Gastrocnemius medialis (tissue), 4 donors: ENCODE measurements at regions not wholly inside any gene's neighbourhood (a gene's known extent, or its start where the extent isn't known, plus 50 kb on each side); places are given as distances from the start of the nearest gene placed in this dataset.

Source experiments
- ATAC-seq, 2 donors: fragments of 150-250 bp; one replicate each; pipeline ENCODE4 v1.9.1; 2016
- DNase-seq, 2 donors: peaks; one replicate each; pipeline ENCODE4 v3.0.0-alpha.2; 2019
- H3K27ac ChIP-seq, 4 donors: fragments of 200-600 bp; sonication (generic); 1 replicate in 1 of 4; 2 replicates in 3 of 4; pipeline ENCODE4 v1.5.1; 2016 to 2018; ENCODE audit warnings: mild to moderate bottlenecking in 2 of 4, moderate library complexity in 1 of 4
- H3K27me3 ChIP-seq, 3 donors: fragments of 200-600 bp; sonication (generic) in 2 of 3; 1 replicate in 1 of 3; 2 replicates in 2 of 3; pipeline versions ENCODE4 v1.5.1 to v1.6.0; 2016 to 2019; ENCODE audit warnings: mild to moderate bottlenecking in 1 of 3, moderate library complexity in 1 of 3
- H3K36me3 ChIP-seq, 2 donors: fragments of 200-600 bp; sonication (generic) in 1 of 2; one replicate each; pipeline ENCODE4 v1.5.1; 2017 to 2018
- H3K4me1 ChIP-seq, 2 donors: fragments of 200-600 bp; sonication (generic) in 1 of 2; one replicate each; pipeline ENCODE4 v1.5.1; 2016 to 2017; ENCODE audit warnings: mild to moderate bottlenecking in 2 of 2
- H3K4me3 ChIP-seq, 4 donors: fragments of 200-600 bp; sonication (generic) in 3 of 4; 1 replicate in 1 of 4; 2 replicates in 3 of 4; pipeline ENCODE4 v1.5.1; 2016 to 2019; ENCODE audit warnings: mild to moderate bottlenecking in 2 of 4
- H3K9me3 ChIP-seq, 3 donors: fragments of 200-600 bp; sonication (generic) in 2 of 3; 1 replicate in 1 of 3; 2 replicates in 2 of 3; pipeline ENCODE4 v1.5.1; 2016 to 2019
- POLR2A ChIP-seq, 2 donors: fragments of 450-650 bp; IDR thresholded peaks; one replicate each; pipeline ENCODE4 v1.6.1; 2017; ENCODE audit warnings: antibody characterized with exemption in 2 of 2, mild to moderate bottlenecking in 2 of 2, moderate library complexity in 2 of 2
- in situ Hi-C, 4 donors: fragments of 200-750 bp; cut with MboI; loops; one replicate each; pipeline versions ENCODE4 v1.15.0 to v1.8.0; 2017; ENCODE audit warnings: low sequenced_read_pairs in 4 of 4
- intact Hi-C: fragments of 100-400 bp; cut with DNase I; formaldehyde crosslinking; loops from one replicate; pipeline ENCODE4 v1.15.1; 2023; ENCODE audit warnings: low total_unique reads
- TF ChIP-seq, protein P1 (sequence below), 5 experiments: fragments of 450-650 bp in 3 of 5; fragments of 200-600 bp in 2 of 5; sonication (generic) in 2 of 5; IDR thresholded peaks in 4 of 5; conservative IDR thresholded peaks in 1 of 5; 1 replicate in 4 of 5; 2 replicates in 1 of 5; pipeline ENCODE4 v1.5.1; 2016 to 2019; ENCODE audit warnings: antibody characterized with exemption in 5 of 5, mild to moderate bottlenecking in 3 of 5, moderate library complexity in 3 of 5

GRCh38 chr6:6856538-6857523 lies 250.9 kb upstream of the RREB1 start:
- Histone ChIP-seq H3K27me3 (no peaks in the 10 kb centered on the region), H3K4me3 (peak overlapping the region; percentile 14 to 41 (median 26)), H3K36me3 (no peaks in the 10 kb centered on the region), H3K9me3 (no peaks in the 10 kb centered on the region), H3K4me1 (peaks cover 6 to 10% of the 10 kb centered on the region in 2 donors), H3K27ac (peak overlapping the region; percentile 10 to 60 (median 48))
- intact Hi-C loops (no loop called here), in situ Hi-C loops (no loop called here)
- peak; percentile 69 to 70 for ATAC-seq
- DNase-seq: peak; percentile 47 to 59
- no peak for TF ChIP-seq POLR2A (IDR thresholded peaks at IDR 0.05)
- TF ChIP-seq, protein P1, sequence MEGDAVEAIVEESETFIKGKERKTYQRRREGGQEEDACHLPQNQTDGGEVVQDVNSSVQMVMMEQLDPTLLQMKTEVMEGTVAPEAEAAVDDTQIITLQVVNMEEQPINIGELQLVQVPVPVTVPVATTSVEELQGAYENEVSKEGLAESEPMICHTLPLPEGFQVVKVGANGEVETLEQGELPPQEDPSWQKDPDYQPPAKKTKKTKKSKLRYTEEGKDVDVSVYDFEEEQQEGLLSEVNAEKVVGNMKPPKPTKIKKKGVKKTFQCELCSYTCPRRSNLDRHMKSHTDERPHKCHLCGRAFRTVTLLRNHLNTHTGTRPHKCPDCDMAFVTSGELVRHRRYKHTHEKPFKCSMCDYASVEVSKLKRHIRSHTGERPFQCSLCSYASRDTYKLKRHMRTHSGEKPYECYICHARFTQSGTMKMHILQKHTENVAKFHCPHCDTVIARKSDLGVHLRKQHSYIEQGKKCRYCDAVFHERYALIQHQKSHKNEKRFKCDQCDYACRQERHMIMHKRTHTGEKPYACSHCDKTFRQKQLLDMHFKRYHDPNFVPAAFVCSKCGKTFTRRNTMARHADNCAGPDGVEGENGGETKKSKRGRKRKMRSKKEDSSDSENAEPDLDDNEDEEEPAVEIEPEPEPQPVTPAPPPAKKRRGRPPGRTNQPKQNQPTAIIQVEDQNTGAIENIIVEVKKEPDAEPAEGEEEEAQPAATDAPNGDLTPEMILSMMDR (IDR thresholded peaks at IDR 0.05 in 4 of 5, conservative IDR thresholded peaks at IDR 0.05 in 1 of 5): no peak

DNA sequence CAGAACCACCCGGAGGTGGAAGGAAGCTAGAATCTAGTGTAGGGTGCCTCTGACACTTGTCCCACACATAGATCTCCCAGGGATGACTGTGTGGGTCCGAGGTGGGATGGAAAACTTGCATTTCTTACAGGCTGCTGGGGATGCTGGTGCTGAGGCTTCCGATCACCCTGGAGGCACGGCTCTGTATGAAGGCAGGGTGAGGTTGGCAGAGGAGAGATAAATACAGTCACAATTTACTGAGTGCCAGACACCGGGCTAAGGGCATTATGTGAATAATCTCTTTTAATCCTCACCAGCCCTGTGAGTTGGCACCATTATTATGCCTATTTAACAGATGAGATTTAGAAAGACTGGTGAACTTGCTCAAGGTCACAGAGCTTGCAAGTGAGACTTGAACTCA lies 250.2 kb upstream of the RREB1 start:
- in situ Hi-C loops (no loop called here), intact Hi-C loops (no loop called here)
- TF ChIP-seq POLR2A (IDR thresholded peaks at IDR 0.05): no peak
- TF ChIP-seq, protein P1 (IDR thresholded peaks at IDR 0.05 in 4 of 5, conservative IDR thresholded peaks at IDR 0.05 in 1 of 5): no peak
- H3K4me1 ChIP-seq: peaks cover 6 to 10% of the 10 kb centered on the region in 2 donors
- H3K27me3 ChIP-seq: no peaks in the 10 kb centered on the region
- no peak overlapping the region for H3K4me3 ChIP-seq
- no peak for ATAC-seq
- no peaks in the 10 kb centered on the region for H3K36me3 ChIP-seq
- no peak for DNase-seq
- peak overlapping the region in 2 of 4 donors; percentile 44 to 60 for H3K27ac ChIP-seq
- H3K9me3 ChIP-seq: no peaks in the 10 kb centered on the region

- intact Hi-C loops: no loop called here
- H3K27ac ChIP-seq: no peak overlapping the region
- H3K36me3 ChIP-seq: no peaks in the 10 kb centered on the region
- ATAC-seq (no peak), DNase-seq (no peak)
- H3K9me3 ChIP-seq: no peaks in the 10 kb centered on the region
- TF ChIP-seq, protein P1 (IDR thresholded peaks at IDR 0.05 in 4 of 5, conservative IDR thresholded peaks at IDR 0.05 in 1 of 5): no peak
- TF ChIP-seq POLR2A (IDR thresholded peaks at IDR 0.05): no peak
- H3K4me3 ChIP-seq: no peak overlapping the region
- H3K27me3 ChIP-seq: no peaks in the 10 kb centered on the region
- H3K4me1 ChIP-seq: peaks cover 6 to 10% of the 10 kb centered on the region in 2 donors
- in situ Hi-C loops: no loop called here
Measured at GRCh38 chr6:6858533-6858982, 249.2 kb upstream of the RREB1 start.

GRCh38 chr6:6859105-6859504 lies 248.7 kb upstream of the RREB1 start:
- Histone ChIP-seq H3K9me3 (no peaks in the 10 kb centered on the region), H3K4me3 (no peak overlapping the region), H3K27ac (no peak overlapping the region), H3K4me1 (peaks cover 6 to 10% of the 10 kb centered on the region in 2 donors), H3K27me3 (no peaks in the 10 kb centered on the region), H3K36me3 (no peaks in the 10 kb centered on the region)
- ATAC-seq (no peak), DNase-seq (no peak)
- in situ Hi-C loops: no loop called here
- no peak for TF ChIP-seq POLR2A (IDR thresholded peaks at IDR 0.05)
- TF ChIP-seq, protein P1 (IDR thresholded peaks at IDR 0.05 in 4 of 5, conservative IDR thresholded peaks at IDR 0.05 in 1 of 5): no peak
- intact Hi-C loops: no loop called here
